ENCODE measurements at regions not wholly inside any gene's neighbourhood (a gene's known extent, or its start where the extent isn't known, plus 50 kb on each side); places are given as distances from the start of the nearest gene placed in this dataset.

DNA sequence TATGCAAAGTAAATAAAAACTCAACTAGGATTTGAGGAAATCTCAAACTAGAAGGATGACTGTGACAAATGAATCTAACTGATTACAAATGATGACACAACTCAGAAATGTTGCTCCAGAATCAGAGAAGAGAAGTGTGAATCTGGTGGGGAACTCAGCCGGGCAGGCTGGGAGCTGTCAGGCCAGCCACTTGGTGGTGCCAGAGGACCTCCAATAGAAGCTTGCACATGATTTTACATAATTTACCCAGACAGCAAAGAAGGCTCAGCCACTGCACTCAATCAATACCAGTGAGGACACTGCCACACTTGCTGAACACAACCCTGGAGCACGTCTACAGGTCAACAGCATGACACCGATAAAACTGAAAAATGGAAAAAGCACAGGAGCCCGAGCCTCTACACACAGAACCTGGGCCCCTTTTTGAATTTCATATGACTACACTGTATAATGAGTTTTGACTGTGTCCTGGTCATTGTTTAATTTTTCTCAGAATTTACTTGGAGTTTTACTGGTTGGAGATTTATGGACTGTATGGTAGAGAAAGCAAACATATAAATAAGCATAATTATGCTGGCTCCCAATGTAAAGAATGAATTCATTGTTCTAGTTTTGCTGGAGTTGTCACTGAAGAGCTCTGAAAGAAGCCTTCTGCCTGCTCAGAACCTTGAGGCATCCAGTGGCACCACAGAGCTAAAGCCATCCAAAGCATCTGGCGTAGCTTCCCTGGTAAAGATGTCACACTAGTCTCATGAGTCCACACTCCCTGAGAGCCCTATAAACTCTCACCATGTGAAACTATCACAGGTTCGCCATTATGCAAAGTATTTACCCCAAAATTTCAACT, 296.5 kb downstream of the THBS2 start:
- H3K36me3 Mint-ChIP-seq, result no peaks in the 10 kb centered on the region
- no peaks in the 10 kb centered on the region for H3K9me3 Mint-ChIP-seq (ENCODE audit: low read depth)
- no peak overlapping the region for H3K4me3 Mint-ChIP-seq
- no peak overlapping the region for H3K27ac Mint-ChIP-seq
- H3K27me3 Mint-ChIP-seq, result peaks cover 17% of the 10 kb centered on the region
- H3K4me1 Mint-ChIP-seq (ENCODE audit: low read depth), result no peaks in the 10 kb centered on the region

DNA sequence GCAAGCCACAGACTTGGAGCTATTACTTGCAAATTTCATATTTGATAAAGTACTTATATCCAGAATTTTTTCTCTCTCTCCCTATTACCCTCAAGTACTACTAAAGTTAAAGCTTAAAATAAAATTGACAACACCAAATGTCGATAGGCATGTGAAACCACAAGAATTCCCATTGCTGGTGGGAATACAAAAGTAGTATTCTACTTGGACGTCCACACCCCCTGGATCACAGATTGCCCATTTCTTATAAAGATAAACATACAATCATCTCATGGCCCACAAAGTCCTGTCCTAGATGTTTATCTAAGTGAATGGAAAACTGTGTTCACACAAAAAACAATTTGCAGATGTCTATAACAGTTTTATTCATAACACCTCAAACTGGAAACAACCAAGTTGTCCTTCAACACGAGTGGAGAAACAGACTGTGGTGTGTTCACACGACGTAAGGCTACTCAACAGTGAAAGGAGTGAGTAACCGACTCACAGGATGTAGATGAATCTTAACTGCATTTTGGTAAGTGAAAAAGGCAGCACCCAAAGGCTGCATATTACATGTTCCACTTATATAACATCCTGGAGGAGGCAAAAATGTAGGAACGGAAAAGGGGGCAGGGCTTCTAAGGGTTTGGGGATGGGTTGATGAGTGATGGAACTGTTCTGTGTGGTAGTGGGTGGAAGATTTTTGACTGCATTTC, 297.4 kb downstream of the THBS2 start:
- H3K27ac Mint-ChIP-seq, result no peak overlapping the region
- no peaks in the 10 kb centered on the region for H3K36me3 Mint-ChIP-seq
- H3K27me3 Mint-ChIP-seq, result peaks cover 17% of the 10 kb centered on the region
- H3K4me3 Mint-ChIP-seq, result no peak overlapping the region
- no peaks in the 10 kb centered on the region for H3K9me3 Mint-ChIP-seq (ENCODE audit: low read depth)
- H3K4me1 Mint-ChIP-seq (ENCODE audit: low read depth), result no peaks in the 10 kb centered on the region

DNA sequence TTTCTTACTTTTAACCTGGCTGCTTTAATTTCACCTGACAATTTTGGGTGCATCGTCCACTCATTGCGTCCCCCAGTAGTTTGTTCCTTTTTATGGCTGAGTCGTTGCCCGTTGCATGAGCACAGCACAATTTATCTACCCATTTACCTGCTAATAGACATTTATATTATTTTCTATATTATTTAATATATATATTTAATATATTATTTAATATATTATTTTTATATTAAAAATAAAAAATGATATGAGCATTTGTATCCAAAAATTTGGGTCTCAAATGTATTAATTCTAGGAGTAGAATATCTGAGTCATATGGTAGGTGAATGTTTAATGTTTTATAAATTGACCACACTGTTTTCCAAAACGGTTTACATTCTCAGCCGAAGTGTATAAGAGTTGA, 300.2 kb downstream of the THBS2 start:
- Mint-ChIP-seq H3K36me3 (no peaks in the 10 kb centered on the region), H3K27me3 (peaks cover 16% of the 10 kb centered on the region), H3K4me3 (no peak overlapping the region), H3K9me3 (ENCODE audit: low read depth) (no peaks in the 10 kb centered on the region), H3K4me1 (ENCODE audit: low read depth) (no peaks in the 10 kb centered on the region), H3K27ac (no peak overlapping the region)

DNA sequence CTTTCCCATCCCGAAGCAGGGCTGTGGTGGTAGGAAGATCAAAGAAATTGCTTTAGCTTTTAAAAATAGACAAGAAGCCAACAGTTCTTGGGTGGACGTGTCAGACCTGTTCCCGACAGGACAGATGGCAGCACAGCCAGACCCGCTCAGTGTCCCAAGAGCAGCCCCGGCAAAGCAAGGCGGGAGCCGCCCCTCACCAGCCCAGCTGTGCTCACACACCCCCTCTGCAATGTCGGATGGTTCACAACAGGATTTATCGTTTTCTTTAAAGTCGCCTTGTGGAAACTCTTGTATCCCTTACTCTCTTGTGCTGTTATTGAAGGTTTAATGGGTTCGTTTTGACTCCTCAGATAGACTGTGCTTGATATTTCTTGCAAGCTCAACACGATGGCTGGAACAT, 302.4 kb downstream of the THBS2 start:
- Mint-ChIP-seq H3K27me3 (peaks cover 8% of the 10 kb centered on the region), H3K36me3 (no peaks in the 10 kb centered on the region), H3K27ac (no peak overlapping the region), H3K4me1 (ENCODE audit: low read depth) (no peaks in the 10 kb centered on the region), H3K4me3 (no peak overlapping the region), H3K9me3 (ENCODE audit: low read depth) (no peaks in the 10 kb centered on the region)

DNA sequence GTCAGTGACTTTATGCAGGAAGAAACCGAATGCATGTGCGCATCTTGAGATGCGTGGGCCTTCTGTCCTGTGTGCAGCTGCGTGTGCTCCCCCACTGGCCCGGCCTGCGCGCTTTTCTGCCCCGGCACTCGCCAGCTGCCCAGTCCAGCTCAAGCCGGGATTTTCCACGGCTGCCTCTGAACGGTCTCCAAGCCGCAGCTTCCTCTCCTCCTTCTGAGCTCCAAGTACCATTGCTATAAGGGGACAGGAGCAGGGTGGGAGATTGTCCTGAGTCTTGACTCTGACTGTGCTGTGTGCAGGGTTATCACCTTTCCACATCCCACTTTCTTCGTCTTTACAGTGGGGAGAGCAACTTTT, 302.8 kb downstream of the THBS2 start:
- no peaks in the 10 kb centered on the region for H3K4me1 Mint-ChIP-seq (ENCODE audit: low read depth)
- H3K9me3 Mint-ChIP-seq (ENCODE audit: low read depth), result no peaks in the 10 kb centered on the region
- peaks cover 6% of the 10 kb centered on the region for H3K27me3 Mint-ChIP-seq
- H3K4me3 Mint-ChIP-seq, result no peak overlapping the region
- no peaks in the 10 kb centered on the region for H3K36me3 Mint-ChIP-seq
- H3K27ac Mint-ChIP-seq, result no peak overlapping the region

DNA sequence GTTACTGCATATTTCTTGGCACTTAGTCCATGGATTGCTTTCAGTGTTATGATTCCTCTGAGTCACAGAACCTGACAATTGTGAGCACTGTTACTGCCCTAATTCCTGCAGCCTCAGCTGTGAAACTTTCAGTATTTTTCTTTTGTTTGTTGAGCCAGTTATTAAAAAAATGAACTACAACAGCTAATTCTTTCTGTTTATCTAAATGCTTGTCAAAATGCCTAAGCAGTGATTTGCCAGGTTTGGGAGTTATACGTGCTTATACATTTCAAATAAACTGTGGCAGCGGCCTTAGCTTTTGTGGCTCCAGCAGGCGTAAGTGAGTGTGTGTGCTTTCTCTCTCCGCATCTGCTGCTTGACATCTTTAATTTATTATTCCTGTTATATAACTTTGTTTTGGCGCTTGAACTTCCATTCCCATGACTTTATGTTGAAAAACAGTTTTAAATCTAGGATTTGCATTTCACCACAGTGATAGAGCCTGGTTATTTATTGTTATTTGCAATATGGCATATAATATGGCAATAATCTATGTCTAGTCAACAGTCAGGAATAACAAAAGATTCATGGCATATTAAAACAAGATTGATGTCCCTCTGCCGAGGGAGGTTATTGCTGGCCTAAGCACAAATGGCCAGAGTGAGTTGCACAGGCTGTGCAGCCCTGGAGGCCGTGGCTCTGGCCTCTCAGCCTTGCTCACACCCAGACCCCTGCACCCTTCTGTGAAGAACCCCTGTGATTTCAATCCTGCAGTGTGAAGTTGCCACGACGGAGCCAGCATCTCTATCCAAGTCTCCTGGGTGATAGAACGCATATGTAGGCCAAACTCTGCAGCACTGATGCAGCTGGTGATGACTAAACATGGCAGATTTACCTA, 303.4 kb downstream of the THBS2 start:
- H3K4me3 Mint-ChIP-seq, result no peak overlapping the region
- H3K36me3 Mint-ChIP-seq, result no peaks in the 10 kb centered on the region
- H3K27ac Mint-ChIP-seq, result no peak overlapping the region
- peaks cover 6% of the 10 kb centered on the region for H3K27me3 Mint-ChIP-seq
- H3K9me3 Mint-ChIP-seq (ENCODE audit: low read depth), result no peaks in the 10 kb centered on the region
- no peaks in the 10 kb centered on the region for H3K4me1 Mint-ChIP-seq (ENCODE audit: low read depth)

DNA sequence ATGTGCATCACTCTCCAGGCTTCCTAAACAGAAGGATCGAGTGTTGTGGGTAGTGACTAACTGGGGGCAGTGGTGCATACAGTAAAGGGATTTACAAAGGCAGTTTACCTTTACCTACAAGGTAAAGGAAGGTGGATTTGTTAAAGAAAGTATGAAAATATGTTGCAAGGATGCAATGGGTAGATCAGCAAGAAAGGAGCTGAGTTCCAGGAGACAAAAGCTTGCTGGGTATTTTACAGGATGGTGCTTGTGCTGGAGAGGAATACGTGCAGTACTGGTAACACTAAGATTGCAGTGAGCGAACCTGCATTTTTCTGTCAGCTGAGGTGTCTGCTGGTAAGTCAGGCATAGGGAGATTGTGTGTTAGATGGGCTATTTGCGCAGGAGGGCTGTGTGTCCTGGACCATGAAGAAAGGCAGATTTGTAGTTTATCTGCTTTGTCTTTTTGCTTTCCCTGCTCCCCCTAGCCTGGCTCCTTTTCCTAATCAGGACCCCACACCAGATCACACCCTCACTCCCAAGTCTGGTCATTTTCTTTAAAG, 304.6 kb downstream of the THBS2 start:
- peaks cover 4% of the 10 kb centered on the region for H3K27me3 Mint-ChIP-seq
- no peaks in the 10 kb centered on the region for H3K9me3 Mint-ChIP-seq (ENCODE audit: low read depth)
- no peak overlapping the region for H3K27ac Mint-ChIP-seq

DNA sequence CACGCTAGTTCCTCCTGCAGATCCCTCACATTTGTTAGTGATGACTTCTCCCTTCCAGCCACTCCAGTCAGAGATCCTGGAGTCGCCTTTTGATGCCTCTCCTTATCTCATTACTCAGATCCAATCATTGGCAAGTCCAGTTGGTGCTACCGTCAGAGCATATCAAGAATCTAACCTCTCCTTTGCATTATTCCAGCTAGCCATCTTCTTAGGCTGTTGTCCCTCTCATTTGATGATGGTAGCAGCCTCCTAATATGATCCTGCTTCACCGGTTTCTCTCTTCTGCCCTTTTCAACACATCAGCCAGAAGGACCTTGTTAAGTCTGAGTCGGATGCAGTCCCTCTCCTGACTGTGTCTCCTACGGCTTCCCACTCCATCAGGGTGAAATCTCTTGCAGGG, 305.6 kb downstream of the THBS2 start:
- no peaks in the 10 kb centered on the region for H3K9me3 Mint-ChIP-seq (ENCODE audit: low read depth)
- H3K4me3 Mint-ChIP-seq, result no peak overlapping the region
- H3K27ac Mint-ChIP-seq, result no peak overlapping the region
- H3K27me3 Mint-ChIP-seq, result peaks cover under 1% of the 10 kb centered on the region
- H3K36me3 Mint-ChIP-seq, result no peaks in the 10 kb centered on the region
- H3K4me1 Mint-ChIP-seq (ENCODE audit: low read depth), result no peaks in the 10 kb centered on the region

More for the DNA sequence above, 304.6 kb downstream of the THBS2 start:
- Mint-ChIP-seq H3K4me3 (no peak overlapping the region), H3K36me3 (no peaks in the 10 kb centered on the region), H3K4me1 (ENCODE audit: low read depth) (no peaks in the 10 kb centered on the region)

DNA sequence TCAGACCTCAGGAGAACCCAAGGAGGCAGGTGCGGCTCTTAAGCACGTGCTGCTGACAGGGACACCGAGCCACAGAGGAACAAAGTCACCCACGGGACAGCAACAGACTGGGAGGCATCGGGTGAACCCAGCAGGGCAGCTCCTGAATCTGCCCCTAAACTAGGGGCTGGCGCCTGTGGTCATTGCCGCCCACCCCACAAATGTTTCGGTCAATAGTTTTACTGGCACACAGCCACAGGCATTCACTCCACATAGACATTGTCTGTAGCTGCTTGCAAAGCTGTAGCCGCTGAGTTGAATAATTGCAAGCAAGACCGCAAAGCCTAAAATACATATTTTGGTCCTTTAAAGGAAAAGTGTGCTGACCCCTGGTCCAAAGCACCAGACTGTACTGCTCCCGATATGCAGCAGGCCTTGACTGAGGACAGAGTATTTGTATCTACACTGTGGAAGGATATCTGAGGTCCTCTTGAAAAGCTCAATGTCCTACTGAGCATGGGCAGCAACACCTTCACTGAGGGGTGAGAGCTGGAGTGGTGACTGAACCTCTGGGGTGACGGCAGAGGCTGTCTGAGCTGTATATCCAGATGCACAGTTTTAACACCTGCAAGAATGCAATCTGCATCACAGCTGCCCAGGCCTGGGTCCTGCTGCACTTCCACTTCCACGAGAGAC, 310.3 kb downstream of the THBS2 start:
- Mint-ChIP-seq H3K27ac (no peak overlapping the region), H3K4me3 (no peak overlapping the region), H3K27me3 (peaks cover 1% of the 10 kb centered on the region), H3K9me3 (ENCODE audit: low read depth) (no peaks in the 10 kb centered on the region), H3K4me1 (ENCODE audit: low read depth) (no peaks in the 10 kb centered on the region), H3K36me3 (no peaks in the 10 kb centered on the region)

DNA sequence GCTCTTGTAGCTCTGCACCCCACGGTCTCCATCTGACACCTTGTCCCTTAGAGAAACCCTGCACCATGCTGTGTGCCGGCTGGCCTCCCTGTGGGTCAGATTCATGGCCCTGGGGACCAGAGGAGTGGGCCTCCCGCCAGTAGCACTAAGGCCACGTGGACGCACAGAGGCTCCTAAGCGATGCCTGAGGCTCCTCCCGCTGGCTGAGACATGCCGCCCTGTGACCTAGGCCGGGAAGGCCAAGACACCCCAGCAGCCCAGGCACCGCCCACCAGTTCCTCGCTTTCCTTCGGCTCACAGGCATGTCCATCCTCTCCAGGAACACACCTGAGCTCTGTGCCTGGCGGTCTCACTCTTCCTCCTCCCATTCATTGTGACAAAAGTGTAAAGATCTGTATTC, 311.0 kb downstream of the THBS2 start:
- no peak overlapping the region for H3K4me3 Mint-ChIP-seq
- H3K27me3 Mint-ChIP-seq, result peaks cover 1% of the 10 kb centered on the region
- H3K27ac Mint-ChIP-seq, result no peak overlapping the region
- H3K4me1 Mint-ChIP-seq (ENCODE audit: low read depth), result no peaks in the 10 kb centered on the region
- no peaks in the 10 kb centered on the region for H3K36me3 Mint-ChIP-seq
- H3K9me3 Mint-ChIP-seq (ENCODE audit: low read depth), result no peaks in the 10 kb centered on the region

DNA sequence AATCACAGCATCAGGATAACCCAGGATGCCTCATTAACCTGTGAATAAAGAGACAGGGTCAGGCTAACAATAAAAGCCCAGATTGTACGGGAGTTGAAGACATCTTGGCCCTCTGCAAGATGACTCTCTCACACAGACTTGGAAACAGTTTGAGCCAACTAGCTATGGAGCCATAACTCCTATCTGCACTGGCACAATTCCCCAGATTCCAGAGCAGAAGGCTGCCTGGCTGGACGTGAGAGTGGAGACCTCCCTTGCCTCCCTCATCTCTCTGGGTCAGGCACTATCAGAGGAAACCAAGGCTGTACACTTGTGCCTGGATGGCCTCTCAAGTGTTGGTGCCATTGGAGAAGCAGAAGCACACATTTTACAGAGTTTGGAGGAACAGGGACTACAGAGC, 312.6 kb downstream of the THBS2 start:
- no peak overlapping the region for H3K27ac Mint-ChIP-seq
- peaks cover 4% of the 10 kb centered on the region for H3K27me3 Mint-ChIP-seq
- no peaks in the 10 kb centered on the region for H3K4me1 Mint-ChIP-seq (ENCODE audit: low read depth)
- H3K36me3 Mint-ChIP-seq, result no peaks in the 10 kb centered on the region
- no peak overlapping the region for H3K4me3 Mint-ChIP-seq
- H3K9me3 Mint-ChIP-seq (ENCODE audit: low read depth), result no peaks in the 10 kb centered on the region

DNA sequence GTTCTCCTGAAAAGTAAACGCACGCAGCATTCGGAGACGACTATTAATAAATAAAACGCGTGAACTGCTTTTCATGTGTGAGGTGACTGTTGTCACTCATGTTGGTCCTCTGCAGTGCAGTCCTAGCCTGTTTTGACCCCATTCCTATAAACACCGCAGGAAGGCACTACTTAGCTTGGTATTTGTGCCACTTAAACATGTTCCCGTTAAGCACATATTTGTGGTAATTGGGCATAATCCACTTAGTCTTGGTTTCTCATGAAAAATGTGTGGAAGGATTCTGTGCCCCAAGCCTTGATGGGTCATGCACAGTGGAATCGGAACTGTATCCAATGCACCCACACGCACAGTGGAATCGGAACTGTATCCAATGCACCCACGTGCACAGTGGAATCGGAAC, 313.9 kb downstream of the THBS2 start:
- Mint-ChIP-seq H3K4me3 (no peak overlapping the region), H3K27ac (no peak overlapping the region), H3K36me3 (no peaks in the 10 kb centered on the region), H3K4me1 (ENCODE audit: low read depth) (no peaks in the 10 kb centered on the region), H3K27me3 (peaks cover 9% of the 10 kb centered on the region), H3K9me3 (ENCODE audit: low read depth) (no peaks in the 10 kb centered on the region)

DNA sequence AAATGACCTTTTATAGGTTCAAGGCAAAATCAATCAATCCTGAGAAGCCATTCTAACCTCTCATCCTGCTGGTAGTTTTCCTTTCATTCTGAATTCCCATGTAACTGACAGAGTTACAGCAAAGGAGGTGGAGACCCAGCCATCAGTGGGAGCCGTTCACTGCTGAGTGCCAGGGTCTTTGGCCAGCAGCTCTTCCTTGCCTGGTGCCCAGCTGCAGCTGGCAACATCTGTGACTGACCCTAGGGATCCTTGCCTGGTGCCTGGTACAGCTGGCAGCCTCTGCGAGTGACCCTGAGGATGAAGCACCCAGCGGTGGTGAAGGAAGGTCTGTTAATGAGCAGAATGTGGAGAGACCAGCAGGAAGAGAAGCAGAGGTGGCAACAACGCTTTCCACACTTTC, 314.6 kb downstream of the THBS2 start:
- Mint-ChIP-seq H3K27me3 (peaks cover 14% of the 10 kb centered on the region), H3K9me3 (ENCODE audit: low read depth) (no peaks in the 10 kb centered on the region), H3K4me3 (no peak overlapping the region), H3K36me3 (no peaks in the 10 kb centered on the region), H3K4me1 (ENCODE audit: low read depth) (no peaks in the 10 kb centered on the region), H3K27ac (no peak overlapping the region)

DNA sequence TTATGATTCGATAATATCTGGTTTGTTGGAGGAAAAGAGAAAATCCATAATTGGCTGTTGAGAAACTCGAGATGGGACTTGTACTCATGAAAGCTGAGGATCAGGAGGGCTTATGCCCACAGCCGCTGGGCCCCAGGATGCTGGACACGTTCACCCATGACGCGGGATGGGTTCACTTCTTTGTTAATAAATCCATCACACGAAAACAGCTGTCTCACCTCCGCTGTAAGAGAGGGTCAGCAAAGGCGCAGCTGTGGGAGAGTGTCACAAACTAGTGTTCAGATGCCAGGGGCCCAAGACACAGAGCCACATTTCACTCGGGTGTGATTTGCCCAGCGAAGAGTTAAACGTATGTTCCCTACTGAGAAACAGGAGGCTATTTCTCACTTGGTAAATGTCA, 315.1 kb downstream of the THBS2 start:
- no peaks in the 10 kb centered on the region for H3K9me3 Mint-ChIP-seq (ENCODE audit: low read depth)
- peaks cover 15% of the 10 kb centered on the region for H3K27me3 Mint-ChIP-seq
- no peaks in the 10 kb centered on the region for H3K36me3 Mint-ChIP-seq
- H3K4me3 Mint-ChIP-seq, result no peak overlapping the region
- no peaks in the 10 kb centered on the region for H3K4me1 Mint-ChIP-seq (ENCODE audit: low read depth)
- no peak overlapping the region for H3K27ac Mint-ChIP-seq

Measured in activated naive CD8-positive, alpha-beta T cell (primary cell).